DLD1 (cell line): ENCODE measurements at regions not wholly inside any gene's neighbourhood (a gene's known extent, or its start where the extent isn't known, plus 50 kb on each side); places are given as distances from the start of the nearest gene placed in this dataset.

ENCODE experiments used
- in situ Hi-C: cut with HindIII; loops from 2 replicates; pipeline ENCODE4 v1.10.0; 2017; ENCODE audit warnings: low sequenced_read_pairs

GRCh38 chr2:133835821-133836619, 267.8 kb upstream of the NCKAP5 start:
- in situ Hi-C loops, result no loop called here

GRCh38 chr2:133836691-133837345, 268.6 kb upstream of the NCKAP5 start:
- in situ Hi-C loops, result no loop called here

GRCh38 chr2:133837441-133838094, 269.3 kb upstream of the NCKAP5 start:
- in situ Hi-C loops, result no loop called here

- in situ Hi-C loops, result no loop called here
These were observed 270.5 kb upstream of the NCKAP5 start for GRCh38 chr2:133838642-133839365.

GRCh38 chr2:133839677-133840076, 271.4 kb upstream of the NCKAP5 start:
- in situ Hi-C loops, result no loop called here

GRCh38 chr2:133840761-133841160, 272.5 kb upstream of the NCKAP5 start:
- in situ Hi-C loops, result no loop called here

- in situ Hi-C loops, result no loop called here
These were observed 273.6 kb upstream of the NCKAP5 start for GRCh38 chr2:133841900-133842299.

GRCh38 chr2:133842446-133842845, 274.2 kb upstream of the NCKAP5 start:
- in situ Hi-C loops, result no loop called here

GRCh38 chr2:133843091-133843490, 274.8 kb upstream of the NCKAP5 start:
- in situ Hi-C loops, result no loop called here

- in situ Hi-C loops, result no loop called here
These were observed 275.3 kb upstream of the NCKAP5 start for GRCh38 chr2:133843551-133843950.

GRCh38 chr2:133844214-133844892, 276.1 kb upstream of the NCKAP5 start:
- in situ Hi-C loops, result no loop called here

GRCh38 chr2:133846476-133846875, 278.2 kb upstream of the NCKAP5 start:
- in situ Hi-C loops, result no loop called here

GRCh38 chr2:133847591-133847990, 279.3 kb upstream of the NCKAP5 start:
- in situ Hi-C loops, result no loop called here

- in situ Hi-C loops, result no loop called here
These were observed 279.9 kb upstream of the NCKAP5 start for GRCh38 chr2:133848111-133848649.

- in situ Hi-C loops, result no loop called here
These were observed 281.1 kb upstream of the NCKAP5 start for GRCh38 chr2:133849341-133849740.

- in situ Hi-C loops, result no loop called here
These were observed 286.4 kb upstream of the NCKAP5 start for GRCh38 chr2:133854603-133855200.

- in situ Hi-C loops, result no loop called here
These were observed 287.3 kb upstream of the NCKAP5 start for GRCh38 chr2:133855526-133855925.

- in situ Hi-C loops, result no loop called here
These were observed 288.4 kb upstream of the NCKAP5 start for GRCh38 chr2:133856678-133857077.

GRCh38 chr2:133859578-133859977, 291.3 kb upstream of the NCKAP5 start:
- in situ Hi-C loops, result no loop called here

GRCh38 chr2:133862400-133862977, 294.2 kb upstream of the NCKAP5 start:
- in situ Hi-C loops, result no loop called here
